Effector CD8-positive, alpha-beta T cell (primary cell): ENCODE measurements at regions not wholly inside any gene's neighbourhood (a gene's known extent, or its start where the extent isn't known, plus 50 kb on each side); places are given as distances from the start of the nearest gene placed in this dataset.
"Not testable (repeated sequence)": the region's sequence is repeated elsewhere in the genome, so short reads cannot be mapped to it uniquely, and the experiment has no call there.

ENCODE experiments used
- DNase-seq: peaks from one replicate; lab custom pipeline; 2025; lab: John Stamatoyannopoulos, UW

- no peak for DNase-seq
Observed at GRCh38 chr3:30467596-30468238, 138.7 kb upstream of the TGFBR2 start.

DNA sequence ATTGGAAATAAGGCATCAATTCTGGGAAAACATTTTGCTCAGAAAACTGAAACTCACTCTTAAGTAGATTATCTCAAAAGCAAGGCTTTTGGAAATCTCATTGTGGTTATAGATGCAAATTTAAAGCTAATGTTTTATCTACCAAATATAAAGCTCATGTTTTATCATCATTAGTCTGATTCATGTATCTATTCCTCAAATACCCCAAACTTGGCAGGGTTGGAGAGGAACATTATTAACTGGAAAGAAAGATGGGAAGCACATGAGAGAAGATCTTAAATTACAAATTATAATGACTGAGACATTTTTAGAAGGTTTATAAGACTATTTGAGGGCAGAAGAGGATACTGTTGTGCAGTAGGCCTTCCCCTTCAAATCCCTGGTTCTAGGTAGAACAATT lies 137.3 kb upstream of the TGFBR2 start:
- DNase-seq, result no peak

GRCh38 chr3:30470496-30470895 lies 135.9 kb upstream of the TGFBR2 start:
- DNase-seq, result no peak

GRCh38 chr3:30471066-30471465 lies 135.3 kb upstream of the TGFBR2 start:
- DNase-seq, result no peak

DNA sequence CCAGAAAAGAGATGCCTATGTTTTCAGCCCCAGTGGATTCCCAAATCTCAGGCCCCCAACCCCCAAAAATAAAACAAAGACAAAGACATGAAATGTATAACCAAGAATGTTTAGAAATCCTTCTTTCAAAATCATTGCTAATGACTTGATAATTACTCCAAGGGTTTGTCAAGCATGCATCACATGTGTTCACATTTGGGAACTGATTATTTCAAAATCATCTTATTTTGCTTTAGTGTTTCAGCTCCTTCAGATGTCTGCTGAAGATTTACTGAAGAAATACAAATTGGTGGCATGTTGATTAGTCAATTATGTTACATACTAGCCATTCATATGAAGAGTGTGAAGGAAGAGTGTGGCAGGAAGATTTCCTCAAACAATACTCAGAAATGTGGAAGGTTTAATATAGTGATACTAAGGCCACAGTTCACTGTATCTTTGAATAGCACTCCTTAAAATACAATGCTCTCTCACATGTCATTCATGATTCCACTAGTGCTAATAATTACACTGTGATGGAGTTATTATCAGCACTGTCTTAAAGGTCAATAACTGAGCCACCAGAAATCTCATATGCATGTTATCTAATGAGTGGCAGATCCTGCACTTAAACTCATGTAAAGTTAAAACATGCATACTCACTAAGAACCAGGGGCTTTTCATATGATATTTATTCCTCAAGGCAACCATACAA lies 134.5 kb upstream of the TGFBR2 start:
- DNase-seq, result no peak

- DNase-seq, result no peak
Observed at GRCh38 chr3:30473374-30474051, 132.9 kb upstream of the TGFBR2 start.

GRCh38 chr3:30474371-30474770 lies 132.0 kb upstream of the TGFBR2 start:
- DNase-seq, result no peak

DNA sequence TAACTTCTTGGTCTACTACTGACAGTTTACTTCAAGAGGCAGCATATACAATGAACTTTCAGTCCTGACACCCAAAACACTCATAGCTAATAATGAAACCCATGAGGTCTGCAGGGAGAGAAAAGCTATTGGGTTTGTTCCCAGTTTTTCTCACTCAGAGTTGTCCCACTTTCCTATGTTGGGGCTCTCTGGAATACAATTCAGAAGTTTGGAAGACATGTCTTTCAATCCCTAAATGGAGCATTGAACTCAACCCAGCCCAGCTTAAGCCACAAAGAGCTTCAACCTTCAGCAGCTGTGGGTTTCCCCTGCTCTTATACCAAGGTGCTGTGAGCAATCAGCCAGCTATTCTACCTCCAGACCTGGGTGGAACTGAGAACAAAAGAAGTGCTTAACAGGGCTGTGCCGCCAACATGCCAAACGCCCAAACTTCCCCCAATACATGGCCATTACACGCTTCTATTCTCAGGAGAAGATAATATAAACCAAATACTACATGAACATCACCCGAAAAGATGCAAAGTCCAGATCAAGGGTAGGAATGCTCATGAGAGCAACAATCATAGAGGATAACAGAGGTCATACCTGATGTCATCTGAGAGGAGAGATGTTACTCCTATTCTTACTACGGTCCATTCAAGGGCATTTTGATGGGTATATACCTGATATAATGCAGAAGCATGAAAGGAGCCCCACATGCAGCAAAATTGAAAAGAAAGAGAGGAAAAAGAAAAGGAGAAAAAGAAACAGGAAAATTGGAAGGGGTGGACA lies 131.2 kb upstream of the TGFBR2 start:
- no peak for DNase-seq

DNA sequence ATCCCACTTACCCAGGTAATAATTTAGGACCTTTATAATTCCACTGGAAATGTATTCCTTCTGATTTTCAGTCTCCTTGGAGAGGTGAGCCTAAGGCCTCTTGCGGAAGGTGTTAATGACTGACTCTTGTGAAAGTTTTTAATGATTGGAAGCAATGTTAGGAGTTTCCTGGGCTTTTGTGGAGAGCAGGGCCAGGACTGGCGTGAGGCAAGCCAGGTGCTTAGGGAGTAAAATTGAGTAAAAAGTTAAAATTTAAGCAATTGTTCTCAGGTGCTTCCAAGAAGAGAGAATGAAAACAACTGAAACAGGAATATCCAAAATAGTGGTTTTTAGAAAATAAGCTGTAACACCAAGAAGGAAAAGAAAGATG lies 130.6 kb upstream of the TGFBR2 start:
- DNase-seq, result no peak

DNA sequence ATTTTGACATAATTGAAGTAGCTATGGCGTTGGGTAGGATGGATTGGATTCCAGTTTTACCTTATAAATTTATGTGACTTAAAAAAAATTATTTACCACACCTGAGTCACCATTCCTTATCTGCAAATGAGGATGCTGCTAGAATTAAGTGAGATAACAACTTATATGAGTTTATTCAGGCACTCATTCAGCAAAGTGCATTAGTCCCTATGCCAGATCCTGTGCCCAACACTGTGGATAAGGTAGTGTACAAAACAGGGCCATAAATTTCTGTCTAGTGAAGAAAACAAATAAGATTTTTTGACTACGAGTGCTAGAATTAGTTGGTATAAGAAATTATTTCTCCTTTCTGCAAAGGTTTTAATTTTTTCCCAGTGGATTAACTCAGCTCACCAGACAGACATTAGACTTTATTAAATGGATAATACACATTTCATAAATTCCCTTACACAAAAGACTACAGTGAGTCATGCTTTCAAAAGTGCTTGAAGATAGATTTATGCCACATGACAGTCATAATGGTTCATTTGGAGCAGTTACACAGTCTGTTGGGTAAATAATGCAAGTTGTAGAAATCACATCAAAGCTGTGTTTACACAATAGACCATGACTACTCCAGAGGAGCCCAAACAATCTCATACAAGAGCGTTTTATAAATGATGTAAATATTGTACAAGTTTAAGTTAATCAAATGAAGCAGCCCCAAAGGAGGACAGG lies 129.9 kb upstream of the TGFBR2 start:
- DNase-seq, result no peak

DNA sequence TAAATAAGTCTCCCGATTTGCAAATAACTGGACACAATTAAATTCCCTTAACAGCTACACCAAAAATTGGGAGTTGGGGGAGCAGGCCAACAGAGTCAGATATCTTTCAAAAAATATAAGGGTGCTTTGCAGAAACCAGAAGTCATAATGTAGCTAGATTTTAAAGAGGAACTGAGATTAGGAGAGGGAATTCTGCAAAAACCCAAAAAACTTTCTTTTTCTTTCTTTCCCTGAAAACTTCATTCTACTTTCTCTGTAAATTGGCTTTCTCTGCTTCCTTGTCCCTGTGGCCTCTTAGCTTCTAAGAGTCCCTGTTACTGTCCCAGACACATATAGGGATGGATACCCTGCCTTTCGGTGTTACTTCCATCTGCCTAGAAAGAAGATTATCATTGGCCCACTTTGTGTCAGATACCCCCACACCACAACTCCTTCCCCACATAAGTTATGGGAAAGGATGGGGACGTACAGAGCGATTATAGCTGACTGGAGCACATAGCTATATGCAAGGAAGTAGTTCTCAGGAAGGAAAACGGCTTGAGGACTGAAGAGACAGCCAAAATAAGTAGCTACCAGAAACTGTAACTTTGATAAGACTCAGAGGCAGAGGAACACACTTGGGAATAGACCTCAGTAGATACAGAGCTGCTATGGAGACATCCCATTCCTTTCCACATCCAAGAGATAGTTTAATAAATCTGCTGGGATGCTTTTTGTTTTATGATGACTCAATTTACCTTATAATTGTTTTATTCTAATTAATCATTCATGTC lies 129.1 kb upstream of the TGFBR2 start:
- DNase-seq, result no peak

DNA sequence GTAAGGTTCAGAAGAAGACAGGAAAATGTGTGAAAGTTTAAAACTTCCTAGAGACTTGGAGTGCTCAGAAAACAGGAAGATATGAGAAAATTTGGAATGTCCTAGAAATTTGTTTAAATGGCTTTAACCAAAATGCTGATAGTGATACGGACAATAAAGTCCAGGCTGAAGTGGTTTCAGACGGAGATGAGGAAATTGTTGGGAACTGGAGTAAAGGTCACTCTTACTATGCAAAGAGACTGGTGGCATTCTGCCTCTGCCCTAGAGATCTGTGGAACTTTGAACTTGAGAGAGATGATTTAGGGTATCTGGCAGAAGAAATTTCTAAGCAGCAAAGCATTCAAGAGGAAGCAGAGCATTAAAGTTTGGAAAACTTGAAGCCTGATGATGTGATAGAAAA lies 126.7 kb upstream of the TGFBR2 start:
- not testable (repeated sequence) for DNase-seq

GRCh38 chr3:30480156-30480555 lies 126.2 kb upstream of the TGFBR2 start:
- not testable (repeated sequence) for DNase-seq

DNA sequence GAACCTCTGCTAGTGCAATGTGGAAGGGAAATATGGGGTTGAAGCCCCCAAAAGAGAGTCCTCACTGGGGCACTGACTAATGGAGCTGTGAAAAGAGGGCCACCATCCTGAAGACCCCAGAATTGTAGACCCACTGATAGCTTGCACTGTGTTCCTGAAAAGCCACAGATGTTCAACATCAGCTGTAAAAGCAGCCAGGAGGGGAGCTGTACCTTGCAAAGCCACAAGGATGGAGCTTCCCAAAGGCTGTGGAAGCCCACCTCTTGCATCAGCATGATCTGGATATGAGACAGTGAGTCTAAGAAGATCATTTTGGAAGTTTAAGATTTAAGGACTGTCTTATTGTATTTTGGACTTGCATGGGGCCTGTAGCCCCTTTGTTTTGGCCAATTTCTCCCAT lies 125.8 kb upstream of the TGFBR2 start:
- DNase-seq, result no peak

DNA sequence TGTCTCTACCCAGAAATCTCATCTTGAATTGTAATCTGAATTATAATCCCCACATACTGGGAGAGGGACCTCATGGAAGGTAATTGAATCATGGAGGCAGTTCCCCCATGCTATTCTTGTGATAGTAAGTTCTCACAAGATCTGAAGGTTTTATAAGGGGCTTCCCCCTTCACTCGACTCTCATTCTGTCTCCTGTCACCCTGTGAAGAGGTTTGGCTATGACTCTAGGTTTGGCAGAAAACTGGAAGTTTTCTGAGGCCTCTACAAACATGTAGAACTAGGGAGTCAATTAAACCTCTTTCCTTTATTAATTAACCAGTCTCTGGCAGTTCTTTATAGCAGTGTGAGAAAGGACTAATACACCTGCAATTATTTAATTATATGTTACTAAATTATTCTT lies 125.2 kb upstream of the TGFBR2 start:
- no peak for DNase-seq

DNA sequence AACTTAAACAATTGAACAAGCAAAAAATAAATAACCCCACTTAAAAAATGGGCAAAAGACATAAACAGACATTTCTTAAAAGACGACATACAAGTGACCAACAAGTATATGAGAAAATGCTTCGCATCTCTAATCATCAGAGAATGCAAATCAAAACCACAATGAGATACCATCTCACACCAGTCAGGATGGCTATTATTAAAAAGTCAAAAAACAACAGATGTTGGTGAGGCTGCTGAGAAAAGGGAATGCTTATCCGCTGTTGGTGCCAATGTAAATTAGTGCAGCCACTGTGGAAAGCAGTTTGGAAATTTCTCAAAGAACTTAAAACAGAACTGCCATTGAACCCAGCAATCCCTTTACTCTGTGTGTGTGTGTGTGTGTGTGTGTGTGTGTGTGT lies 122.2 kb upstream of the TGFBR2 start:
- DNase-seq, result not testable (repeated sequence)

DNA sequence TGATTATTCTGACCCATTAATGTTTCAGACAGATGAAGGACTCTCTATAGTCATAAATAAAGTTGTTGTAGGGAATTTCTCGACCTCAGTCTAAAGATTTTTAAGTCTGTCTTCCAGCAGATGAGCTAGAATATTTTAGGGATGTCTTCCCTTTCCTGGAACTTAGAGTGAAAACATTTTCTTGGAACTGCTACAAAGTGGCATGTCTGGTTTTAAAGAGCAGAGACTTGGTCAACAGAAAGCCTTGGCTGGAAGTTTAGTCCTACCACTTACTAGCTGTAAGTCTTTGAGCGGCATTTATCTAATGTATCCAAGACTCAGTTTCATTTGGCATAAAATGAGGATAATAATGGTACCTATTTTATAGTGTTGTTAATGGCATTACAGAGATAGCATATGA lies 120.0 kb upstream of the TGFBR2 start:
- no peak for DNase-seq

- DNase-seq, result no peak
Observed at GRCh38 chr3:30488070-30488756, 118.2 kb upstream of the TGFBR2 start.

GRCh38 chr3:30492322-30493192 lies 113.8 kb upstream of the TGFBR2 start:
- no peak for DNase-seq

GRCh38 chr3:30493911-30494311 lies 112.5 kb upstream of the TGFBR2 start:
- DNase-seq, result no peak
